Fibroblast of mammary gland (primary cell): ENCODE measurements at regions not wholly inside any gene's neighbourhood (a gene's known extent, or its start where the extent isn't known, plus 50 kb on each side); places are given as distances from the start of the nearest gene placed in this dataset.

Source experiments
- DNase-seq: peaks from one replicate; pipeline ENCODE4 v3.0.0-alpha.2; 2010; ENCODE audit warnings: low read depth
- H3K4me3 ChIP-seq: 2 replicates; pipeline ENCODE4 v1.5.1; 2011; ENCODE audit warnings: low read depth, mild to moderate bottlenecking, low read length, moderate library complexity; ENCODE audit not compliant: control insufficient read depth
- TF ChIP-seq, protein P1 (sequence below): conservative IDR thresholded peaks from 2 replicates; pipeline ENCODE4 v1.5.1; 2011; ENCODE audit warnings: low read depth, low read length, inconsistent platforms; ENCODE audit not compliant: control insufficient read depth, insufficient read depth

DNA sequence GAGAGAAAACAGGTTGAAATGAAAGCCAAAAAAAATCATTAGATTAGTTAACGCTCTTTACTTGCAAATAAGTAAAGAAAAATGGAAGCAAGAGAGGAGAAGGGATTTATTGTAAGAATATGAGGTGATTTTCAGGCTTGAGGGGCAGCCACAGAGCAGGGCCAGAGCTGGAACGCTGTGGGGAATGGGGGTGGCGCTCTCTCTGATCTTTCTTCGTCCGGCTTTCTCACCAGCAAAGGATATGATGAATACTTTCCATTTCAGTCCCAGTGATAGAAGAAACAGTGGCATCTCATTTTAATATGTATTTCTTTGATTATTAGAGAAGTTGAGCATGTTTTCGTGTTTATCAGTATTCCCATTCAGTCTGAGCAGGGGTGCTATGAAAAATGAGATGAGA, 112.2 kb downstream of the SKIDA1 start:
- H3K4me3 ChIP-seq, result no peak overlapping the region
- TF ChIP-seq, protein P1, sequence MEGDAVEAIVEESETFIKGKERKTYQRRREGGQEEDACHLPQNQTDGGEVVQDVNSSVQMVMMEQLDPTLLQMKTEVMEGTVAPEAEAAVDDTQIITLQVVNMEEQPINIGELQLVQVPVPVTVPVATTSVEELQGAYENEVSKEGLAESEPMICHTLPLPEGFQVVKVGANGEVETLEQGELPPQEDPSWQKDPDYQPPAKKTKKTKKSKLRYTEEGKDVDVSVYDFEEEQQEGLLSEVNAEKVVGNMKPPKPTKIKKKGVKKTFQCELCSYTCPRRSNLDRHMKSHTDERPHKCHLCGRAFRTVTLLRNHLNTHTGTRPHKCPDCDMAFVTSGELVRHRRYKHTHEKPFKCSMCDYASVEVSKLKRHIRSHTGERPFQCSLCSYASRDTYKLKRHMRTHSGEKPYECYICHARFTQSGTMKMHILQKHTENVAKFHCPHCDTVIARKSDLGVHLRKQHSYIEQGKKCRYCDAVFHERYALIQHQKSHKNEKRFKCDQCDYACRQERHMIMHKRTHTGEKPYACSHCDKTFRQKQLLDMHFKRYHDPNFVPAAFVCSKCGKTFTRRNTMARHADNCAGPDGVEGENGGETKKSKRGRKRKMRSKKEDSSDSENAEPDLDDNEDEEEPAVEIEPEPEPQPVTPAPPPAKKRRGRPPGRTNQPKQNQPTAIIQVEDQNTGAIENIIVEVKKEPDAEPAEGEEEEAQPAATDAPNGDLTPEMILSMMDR, result no peak
- no peak for DNase-seq

- TF ChIP-seq, protein P1, result no peak
- H3K4me3 ChIP-seq, result no peak overlapping the region
- DNase-seq, result peak; percentile 50
Observed at GRCh38 chr10:21406595-21407193, 118.8 kb downstream of the SKIDA1 start.

- DNase-seq, result no peak
- no peak overlapping the region for H3K4me3 ChIP-seq
- TF ChIP-seq, protein P1, result no peak
Observed at GRCh38 chr10:21405981-21406380, 119.5 kb downstream of the SKIDA1 start.

GRCh38 chr10:21403256-21404015, 122.0 kb downstream of the SKIDA1 start:
- TF ChIP-seq, protein P1, result no peak
- no peak for DNase-seq
- H3K4me3 ChIP-seq, result no peak overlapping the region

GRCh38 chr10:21402606-21403083, 122.8 kb downstream of the SKIDA1 start:
- no peak overlapping the region for H3K4me3 ChIP-seq
- DNase-seq, result peak; percentile 56
- TF ChIP-seq, protein P1, result no peak

- TF ChIP-seq, protein P1, result no peak
- peak; percentile 37 for DNase-seq
- H3K4me3 ChIP-seq, result no peak overlapping the region
Observed at GRCh38 chr10:21401196-21401595, 124.3 kb downstream of the SKIDA1 start.
